ENCODE measurements at regions not wholly inside any gene's neighbourhood (a gene's known extent, or its start where the extent isn't known, plus 50 kb on each side); places are given as distances from the start of the nearest gene placed in this dataset.

- no peaks in the 10 kb centered on the region for H3K9me2 ChIP-seq (replicated peaks; ENCODE audit: low read length)
- H4K20me1 ChIP-seq (ENCODE audit: low read length), result no peaks in the 10 kb centered on the region
- POLR2A ChIA-PET (ENCODE audit: unreplicated experiment), result no interaction called here
- CTCF ChIA-PET, result no interaction called here
- H3K4me1 ChIP-seq (ENCODE audit: insufficient read depth, low read length), result no peaks in the 10 kb centered on the region
- no peaks in the 10 kb centered on the region for H3K27me3 ChIP-seq (ENCODE audit: low read length)
- intact Hi-C loops (cut with micrococcal nuclease), result no loop called here
- H3F3A ChIP-seq (ENCODE audit: low read length, unreplicated experiment), result no peaks in the 10 kb centered on the region
- no TSS peak for BruUV-seq (replicated peaks)
- DNase-seq (no peak), ATAC-seq (no peak)
- H3K4me2 ChIP-seq (ENCODE audit: low read length), result no peak overlapping the region
- H3K79me2 ChIP-seq (ENCODE audit: low read length), result no peaks in the 10 kb centered on the region
- H3K36me3 ChIP-seq (ENCODE audit: low read depth, low read length), result no peaks in the 10 kb centered on the region
- H3K27ac ChIP-seq (ENCODE audit: low read length), result no peak overlapping the region
- TF ChIP-seq EZH2phosphoT487 (IDR thresholded peaks at IDR 0.05; ENCODE audit: borderline replicate concordance, low read length) (no peak), EZH2 (IDR thresholded peaks at IDR 0.05; ENCODE audit: low read length, unreplicated experiment) (no peak)
- TF ChIP-seq, protein P1, sequence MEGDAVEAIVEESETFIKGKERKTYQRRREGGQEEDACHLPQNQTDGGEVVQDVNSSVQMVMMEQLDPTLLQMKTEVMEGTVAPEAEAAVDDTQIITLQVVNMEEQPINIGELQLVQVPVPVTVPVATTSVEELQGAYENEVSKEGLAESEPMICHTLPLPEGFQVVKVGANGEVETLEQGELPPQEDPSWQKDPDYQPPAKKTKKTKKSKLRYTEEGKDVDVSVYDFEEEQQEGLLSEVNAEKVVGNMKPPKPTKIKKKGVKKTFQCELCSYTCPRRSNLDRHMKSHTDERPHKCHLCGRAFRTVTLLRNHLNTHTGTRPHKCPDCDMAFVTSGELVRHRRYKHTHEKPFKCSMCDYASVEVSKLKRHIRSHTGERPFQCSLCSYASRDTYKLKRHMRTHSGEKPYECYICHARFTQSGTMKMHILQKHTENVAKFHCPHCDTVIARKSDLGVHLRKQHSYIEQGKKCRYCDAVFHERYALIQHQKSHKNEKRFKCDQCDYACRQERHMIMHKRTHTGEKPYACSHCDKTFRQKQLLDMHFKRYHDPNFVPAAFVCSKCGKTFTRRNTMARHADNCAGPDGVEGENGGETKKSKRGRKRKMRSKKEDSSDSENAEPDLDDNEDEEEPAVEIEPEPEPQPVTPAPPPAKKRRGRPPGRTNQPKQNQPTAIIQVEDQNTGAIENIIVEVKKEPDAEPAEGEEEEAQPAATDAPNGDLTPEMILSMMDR (conservative IDR thresholded peaks at IDR 0.05; ENCODE audit: low read depth, low read length), result no peak
- no peaks in the 10 kb centered on the region for H3K9me3 ChIP-seq (ENCODE audit: low read length)
- no peak overlapping the region for H2AFZ ChIP-seq (ENCODE audit: low read length)
- no peak overlapping the region for H3K9ac ChIP-seq (ENCODE audit: low read length)
- H3K4me3 ChIP-seq (ENCODE audit: low read length), result no peak overlapping the region
Observed at GRCh38 chr7:109190766-109191398, 621.2 kb downstream of the DNAJB9 start.

- H3K4me1 ChIP-seq (ENCODE audit: insufficient read depth, low read length), result no peaks in the 10 kb centered on the region
- ATAC-seq (no peak), DNase-seq (no peak)
- intact Hi-C loops (cut with micrococcal nuclease), result no loop called here
- H3K9ac ChIP-seq (ENCODE audit: low read length), result no peak overlapping the region
- H3F3A ChIP-seq (ENCODE audit: low read length, unreplicated experiment), result no peaks in the 10 kb centered on the region
- H3K79me2 ChIP-seq (ENCODE audit: low read length), result no peaks in the 10 kb centered on the region
- CTCF ChIA-PET, result no interaction called here
- no TSS peak for BruUV-seq (replicated peaks)
- H3K27ac ChIP-seq (ENCODE audit: low read length), result no peak overlapping the region
- H3K9me2 ChIP-seq (replicated peaks; ENCODE audit: low read length), result no peaks in the 10 kb centered on the region
- no peaks in the 10 kb centered on the region for H4K20me1 ChIP-seq (ENCODE audit: low read length)
- no peak overlapping the region for H3K4me3 ChIP-seq (ENCODE audit: low read length)
- no peak overlapping the region for H3K4me2 ChIP-seq (ENCODE audit: low read length)
- H2AFZ ChIP-seq (ENCODE audit: low read length), result no peak overlapping the region
- no peaks in the 10 kb centered on the region for H3K36me3 ChIP-seq (ENCODE audit: low read depth, low read length)
- POLR2A ChIA-PET (ENCODE audit: unreplicated experiment), result no interaction called here
- H3K9me3 ChIP-seq (ENCODE audit: low read length), result no peaks in the 10 kb centered on the region
- H3K27me3 ChIP-seq (ENCODE audit: low read length), result no peaks in the 10 kb centered on the region
- TF ChIP-seq, protein P1 (conservative IDR thresholded peaks at IDR 0.05; ENCODE audit: low read depth, low read length), result peak; percentile 17; the same call in 1 of the 2 replicates
- no peak for TF ChIP-seq EZH2phosphoT487 (IDR thresholded peaks at IDR 0.05; ENCODE audit: borderline replicate concordance, low read length)
Observed at GRCh38 chr7:109206196-109206595, 636.5 kb downstream of the DNAJB9 start.

DNA sequence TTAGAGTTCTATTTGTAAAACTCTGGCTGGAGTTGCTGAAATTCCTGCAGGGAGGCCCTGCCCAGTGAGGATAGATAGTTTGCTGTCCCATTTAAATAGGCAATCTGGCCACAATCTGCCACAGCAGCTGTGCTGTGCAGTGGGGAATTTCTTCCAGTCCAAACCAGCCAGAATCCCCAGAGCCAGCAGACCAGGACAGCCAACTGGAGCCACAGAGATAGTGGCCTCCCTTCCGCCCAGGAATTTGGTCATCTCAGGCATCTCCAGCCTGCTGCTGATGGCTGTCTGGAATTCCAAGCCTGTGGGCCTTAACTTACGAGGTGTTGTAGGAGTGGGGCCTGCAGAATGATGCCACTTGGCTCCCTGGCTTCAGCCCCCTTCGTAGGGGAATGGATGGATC is 643.4 kb downstream of the DNAJB9 start:
- no peak overlapping the region for H3K4me2 ChIP-seq (ENCODE audit: low read length)
- no peaks in the 10 kb centered on the region for H3F3A ChIP-seq (ENCODE audit: low read length, unreplicated experiment)
- no peaks in the 10 kb centered on the region for H3K79me2 ChIP-seq (ENCODE audit: low read length)
- no peaks in the 10 kb centered on the region for H3K9me3 ChIP-seq (ENCODE audit: low read length)
- no peaks in the 10 kb centered on the region for H3K36me3 ChIP-seq (ENCODE audit: low read depth, low read length)
- H3K4me3 ChIP-seq (ENCODE audit: low read length), result no peak overlapping the region
- H4K20me1 ChIP-seq (ENCODE audit: low read length), result no peaks in the 10 kb centered on the region
- no peaks in the 10 kb centered on the region for H3K4me1 ChIP-seq (ENCODE audit: insufficient read depth, low read length)
- H3K27me3 ChIP-seq (ENCODE audit: low read length), result no peaks in the 10 kb centered on the region
- ChIA-PET CTCF (no interaction called here), POLR2A (ENCODE audit: unreplicated experiment) (no interaction called here)
- DNase-seq (no peak), ATAC-seq (no peak)
- H3K9me2 ChIP-seq (replicated peaks; ENCODE audit: low read length), result no peaks in the 10 kb centered on the region
- intact Hi-C loops (cut with micrococcal nuclease), result no loop called here
- TF ChIP-seq EZH2phosphoT487 (IDR thresholded peaks at IDR 0.05; ENCODE audit: borderline replicate concordance, low read length) (no peak), EZH2 (IDR thresholded peaks at IDR 0.05; ENCODE audit: low read length, unreplicated experiment) (no peak)
- TF ChIP-seq, protein P1 (conservative IDR thresholded peaks at IDR 0.05; ENCODE audit: low read depth, low read length), result no peak
- H3K27ac ChIP-seq (ENCODE audit: low read length), result no peak overlapping the region
- no peak overlapping the region for H2AFZ ChIP-seq (ENCODE audit: low read length)
- BruUV-seq (replicated peaks), result no TSS peak
- H3K9ac ChIP-seq (ENCODE audit: low read length), result no peak overlapping the region

Measured in PC-3 (cell line).